Osteocyte (in vitro differentiated cells): ENCODE measurements at regions not wholly inside any gene's neighbourhood (a gene's known extent, or its start where the extent isn't known, plus 50 kb on each side); places are given as distances from the start of the nearest gene placed in this dataset.

Source experiments
- DNase-seq: peaks from one replicate; pipeline ENCODE4 v3.0.0; 2021; ENCODE audit warnings: mixed read lengths; ENCODE audit not compliant: unreplicated experiment; ENCODE audit errors: extremely low spot score
- H3K27ac Mint-ChIP-seq: one replicate; pipeline ENCODE4 v1.8.0; 2021; ENCODE audit warnings: mild to moderate bottlenecking, mixed read lengths; ENCODE audit not compliant: unreplicated experiment
- H3K27me3 Mint-ChIP-seq: one replicate; pipeline ENCODE4 v1.8.0; 2021; ENCODE audit warnings: mixed read lengths; ENCODE audit not compliant: unreplicated experiment
- H3K36me3 Mint-ChIP-seq: one replicate; pipeline ENCODE4 v1.8.0; 2021; ENCODE audit warnings: mixed read lengths; ENCODE audit not compliant: unreplicated experiment
- H3K4me1 Mint-ChIP-seq: one replicate; pipeline ENCODE4 v1.8.0; 2021; ENCODE audit warnings: mixed read lengths; ENCODE audit not compliant: unreplicated experiment
- H3K4me3 Mint-ChIP-seq: one replicate; pipeline ENCODE4 v1.8.0; 2021; ENCODE audit warnings: mild to moderate bottlenecking, moderate library complexity, mixed read lengths; ENCODE audit not compliant: unreplicated experiment
- H3K9me3 Mint-ChIP-seq: one replicate; pipeline ENCODE4 v1.8.0; 2021; ENCODE audit warnings: mixed read lengths; ENCODE audit not compliant: unreplicated experiment
- CTCF ChIP-seq: fragments of 200-600 bp; sonication (generic); IDR thresholded peaks from 2 replicates; pipeline ENCODE4 v1.5.0; 2021; ENCODE audit warnings: antibody characterized with exemption, mild to moderate bottlenecking, moderate library complexity

DNA sequence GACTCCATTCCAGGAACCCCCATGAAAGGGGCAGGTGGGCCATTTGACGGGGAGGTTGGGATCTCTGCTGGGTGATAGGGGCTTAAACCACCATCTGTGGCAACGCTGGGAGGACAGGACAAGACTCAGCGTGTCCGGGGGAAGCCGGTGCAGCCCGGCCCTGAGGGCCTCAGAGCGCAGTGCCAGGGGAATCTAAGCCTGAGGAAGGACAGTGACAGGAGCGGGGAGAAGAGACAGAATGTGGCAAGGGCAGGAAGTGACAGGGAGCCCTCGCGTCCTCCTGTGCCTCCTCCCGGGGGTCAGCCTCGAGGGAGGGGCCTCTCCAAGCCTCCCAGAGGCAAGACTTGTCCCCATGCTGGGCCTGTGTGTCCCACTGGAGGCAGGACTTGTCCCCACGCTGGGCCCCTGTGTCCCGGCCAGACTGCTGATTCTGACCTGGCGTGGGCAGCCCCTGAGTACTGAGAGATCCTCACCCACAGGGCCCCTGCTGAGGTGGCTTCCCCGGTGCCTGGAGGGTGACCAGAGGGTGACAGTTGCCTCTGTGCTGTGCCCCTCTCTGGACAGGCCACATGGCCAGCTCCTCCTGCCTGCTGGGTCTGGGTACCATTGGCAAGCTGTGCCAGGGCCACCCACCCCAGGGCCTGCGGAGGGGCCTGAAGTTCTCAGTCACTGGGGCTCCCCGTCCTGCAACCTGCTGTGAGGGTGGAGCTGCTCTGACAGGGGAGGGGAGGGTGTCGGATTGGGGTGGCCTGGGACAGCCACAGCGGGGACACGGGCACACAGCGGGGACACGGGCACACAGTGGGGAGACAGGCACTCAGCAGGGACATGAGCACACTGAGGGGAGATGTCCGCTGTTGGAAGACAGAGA is 676.2 kb downstream of the BRD1 start:
- no peaks in the 10 kb centered on the region for H3K36me3 Mint-ChIP-seq
- TF ChIP-seq CTCF = no peak
- H3K4me1 Mint-ChIP-seq = no peaks in the 10 kb centered on the region
- no peak overlapping the region for H3K27ac Mint-ChIP-seq
- H3K9me3 Mint-ChIP-seq = peaks cover 2% of the 10 kb centered on the region
- no peak overlapping the region for H3K4me3 Mint-ChIP-seq
- H3K27me3 Mint-ChIP-seq = no peaks in the 10 kb centered on the region
- no peak for DNase-seq

DNA sequence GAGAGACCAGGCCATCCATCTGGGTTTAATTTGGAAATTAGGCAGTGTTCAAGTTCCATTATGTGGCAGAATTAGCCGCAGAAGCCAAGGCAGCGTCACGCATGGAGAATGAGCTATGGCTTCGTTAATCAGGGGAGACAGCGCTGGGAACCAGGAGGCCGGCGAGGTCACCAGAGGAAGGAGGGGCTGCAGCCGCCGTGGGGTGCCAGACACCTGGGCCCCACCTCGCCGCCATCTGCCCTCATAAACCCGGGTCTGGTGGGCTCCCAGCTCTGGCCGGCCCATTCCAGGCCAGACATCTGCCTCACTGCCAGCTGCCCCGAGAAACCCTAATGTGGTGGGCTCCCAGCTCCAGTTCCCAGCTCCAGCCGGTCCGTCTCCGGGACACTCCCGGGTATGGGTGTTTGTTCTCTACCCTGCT is 676.9 kb downstream of the BRD1 start:
- DNase-seq = no peak
- Mint-ChIP-seq H3K4me3 (no peak overlapping the region), H3K36me3 (no peaks in the 10 kb centered on the region), H3K9me3 (no peaks in the 10 kb centered on the region), H3K4me1 (no peaks in the 10 kb centered on the region), H3K27me3 (peaks cover under 1% of the 10 kb centered on the region), H3K27ac (no peak overlapping the region)
- no peak for TF ChIP-seq CTCF

DNA sequence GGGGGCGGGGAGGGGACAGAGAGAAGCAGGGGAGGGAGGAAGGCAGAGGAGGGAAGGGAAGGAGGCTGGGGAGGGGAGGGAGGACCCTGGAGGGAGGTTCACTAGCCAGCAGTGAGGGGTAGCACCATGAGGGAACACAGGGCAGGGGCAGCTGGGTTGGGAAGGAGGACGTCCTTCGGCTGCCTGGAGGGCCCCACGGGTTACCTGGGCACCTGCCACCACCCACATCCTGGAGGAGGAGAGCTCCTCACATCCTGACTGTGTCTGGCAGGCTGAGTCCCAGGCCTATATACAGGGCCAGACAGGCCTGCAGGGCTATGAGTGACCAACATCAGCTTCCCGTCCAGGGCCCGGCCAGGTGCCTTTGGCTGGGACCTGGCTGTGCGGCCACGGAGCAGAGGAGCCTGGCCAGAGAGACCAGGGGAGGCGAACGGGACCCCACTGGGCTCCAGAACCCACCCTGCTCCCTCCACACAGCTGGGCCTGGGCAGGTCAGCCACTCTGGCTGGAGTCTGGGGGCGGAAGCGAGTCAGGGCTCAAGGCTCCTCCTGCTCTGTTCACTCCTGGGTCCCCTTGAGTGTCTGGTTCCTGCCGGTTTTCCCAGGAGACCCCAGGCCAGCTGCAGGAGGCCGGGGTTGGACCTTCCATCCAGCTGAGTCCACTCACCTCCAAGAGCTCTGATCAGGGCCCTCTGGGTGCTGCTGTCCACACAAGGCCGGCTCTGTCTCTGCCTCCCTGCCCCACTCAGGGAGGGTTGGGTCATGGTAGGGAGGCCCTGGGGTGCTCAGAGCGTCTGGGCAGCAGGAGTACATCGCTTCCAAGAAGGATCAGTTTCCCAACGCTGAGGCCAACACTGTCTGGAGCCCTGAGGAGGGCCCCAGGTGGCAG is 677.7 kb downstream of the BRD1 start:
- TF ChIP-seq CTCF = no peak
- Mint-ChIP-seq H3K9me3 (no peaks in the 10 kb centered on the region), H3K27ac (no peak overlapping the region), H3K27me3 (peaks cover 6% of the 10 kb centered on the region), H3K36me3 (no peaks in the 10 kb centered on the region), H3K4me1 (no peaks in the 10 kb centered on the region), H3K4me3 (no peak overlapping the region)
- DNase-seq = no peak

DNA sequence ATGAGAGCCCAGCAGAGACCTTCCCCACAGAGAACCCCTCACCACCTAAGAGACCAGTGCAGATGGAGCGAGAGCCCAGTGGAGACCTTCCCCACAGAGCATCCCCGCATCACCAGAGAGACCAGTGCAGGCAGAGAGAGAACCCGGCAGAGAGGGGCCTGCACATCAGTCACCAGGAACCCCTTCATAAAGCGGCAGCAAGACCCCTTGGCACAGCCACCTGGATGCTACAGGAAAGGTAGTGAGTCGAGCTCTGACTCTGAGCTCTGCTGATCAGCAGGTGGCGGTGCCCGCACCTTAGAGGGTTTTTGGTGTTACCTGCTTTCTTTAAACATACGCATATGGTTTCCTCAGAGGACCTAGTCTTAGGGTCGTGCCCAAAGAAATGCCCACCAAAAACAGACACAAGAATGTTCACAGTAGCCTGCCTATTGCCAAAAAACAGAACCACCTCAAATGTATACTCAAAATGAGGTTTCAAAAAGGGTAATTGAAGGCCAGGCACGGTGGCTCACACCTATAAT is 678.7 kb downstream of the BRD1 start:
- Mint-ChIP-seq H3K4me3 (no peak overlapping the region), H3K9me3 (no peaks in the 10 kb centered on the region), H3K4me1 (no peaks in the 10 kb centered on the region), H3K27me3 (peaks cover 9% of the 10 kb centered on the region), H3K36me3 (no peaks in the 10 kb centered on the region), H3K27ac (no peak overlapping the region)
- DNase-seq = no peak
- TF ChIP-seq CTCF = no peak
